Spinal cord (tissue), 9 donors: ENCODE measurements at regions not wholly inside any gene's neighbourhood (a gene's known extent, or its start where the extent isn't known, plus 50 kb on each side); places are given as distances from the start of the nearest gene placed in this dataset.

Experiments
- DNase-seq, 6 donors: peaks; one replicate each; pipeline versions ENCODE4 v3.0.0 to v3.0.0-alpha.2; 2013 to 2015; ENCODE audit warnings: low spot score in 6 of 6, low read depth in 4 of 6
- H3K27ac ChIP-seq: one replicate; pipeline ENCODE4 v1.5.1; 2013; ENCODE audit warnings: low read depth, low read length, control low read depth
- H3K27me3 ChIP-seq: one replicate; pipeline ENCODE4 v1.6.1; 2013; ENCODE audit warnings: low read length; ENCODE audit not compliant: control insufficient read depth, insufficient read depth
- H3K36me3 ChIP-seq: one replicate; pipeline ENCODE4 v1.6.1; 2013; ENCODE audit warnings: low read length; ENCODE audit not compliant: control insufficient read depth, insufficient read depth
- H3K4me1 ChIP-seq: one replicate; pipeline ENCODE4 v1.6.1; 2013; ENCODE audit warnings: low read length; ENCODE audit not compliant: control insufficient read depth, insufficient read depth
- H3K4me3 ChIP-seq: one replicate; pipeline ENCODE4 v1.5.1; 2013; ENCODE audit warnings: low read depth, low read length, control low read depth
- H3K9me3 ChIP-seq: one replicate; pipeline ENCODE4 v1.6.1; 2013; ENCODE audit warnings: low read length; ENCODE audit not compliant: control insufficient read depth, insufficient read depth
- WGBS: methylation state at CpG from one replicate; pipeline ENCODE4 v1.1.5; 2013; ENCODE audit warnings: missing lambda C conversion rate; ENCODE audit not compliant: insufficient coverage; 5-methylcytosine and 5-hydroxymethylcytosine counted together
- donor health status: healthy.

DNA sequence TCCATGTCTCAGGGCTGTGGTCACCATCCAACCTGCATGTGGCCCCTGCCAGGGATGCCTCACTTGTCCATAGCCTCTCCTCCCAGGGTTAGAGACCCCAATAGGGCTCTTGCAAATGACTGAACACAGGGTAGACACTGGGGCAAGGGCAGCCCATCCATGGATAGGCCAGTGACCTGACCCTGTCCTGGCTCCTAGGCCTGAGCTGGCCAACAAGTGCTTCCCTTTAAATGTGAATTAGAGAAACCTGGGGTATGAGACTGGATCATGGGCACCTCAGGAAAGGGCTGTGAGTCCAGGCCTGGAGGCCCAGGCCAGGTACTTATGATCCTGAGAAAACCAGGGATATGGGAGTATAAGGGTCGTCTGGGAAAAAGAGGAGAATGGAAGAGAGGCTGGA lies 64.5 kb downstream of the COPS8 start:
- 100% methylated on average over 1 of the region's 1 CpG for WGBS
- H3K9me3 ChIP-seq: peaks cover 11% of the 10 kb centered on the region
- no peaks in the 10 kb centered on the region for H3K27me3 ChIP-seq
- no peaks in the 10 kb centered on the region for H3K4me1 ChIP-seq
- no peak for DNase-seq
- no peak overlapping the region for H3K27ac ChIP-seq
- H3K4me3 ChIP-seq: no peak overlapping the region
- no peaks in the 10 kb centered on the region for H3K36me3 ChIP-seq

DNA sequence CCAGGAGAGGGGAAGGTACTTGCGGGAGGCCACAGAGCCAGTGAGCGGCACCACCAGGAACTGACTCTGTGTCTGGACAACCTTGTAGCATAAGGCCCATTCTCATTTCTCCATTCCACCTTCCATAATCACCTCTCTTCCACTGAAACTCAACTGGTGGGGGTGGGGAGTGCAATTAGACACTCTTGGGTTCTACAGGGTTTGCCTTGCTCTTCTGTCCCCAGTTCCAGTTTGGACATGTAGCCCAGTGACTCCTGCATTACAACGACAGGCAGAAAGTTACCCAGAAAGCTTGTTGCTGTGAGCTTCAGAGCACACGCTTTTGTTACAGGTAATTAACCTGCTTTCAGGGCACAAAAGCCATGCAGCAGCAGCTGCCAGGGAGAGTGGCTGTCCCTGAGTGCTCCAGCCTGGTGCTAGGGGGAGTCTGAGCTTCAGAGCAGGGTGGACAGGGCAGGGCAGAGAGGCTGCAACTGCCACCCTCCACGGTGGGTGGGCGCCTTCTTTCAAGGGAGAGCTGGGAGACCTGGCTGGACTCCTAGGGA lies 65.2 kb downstream of the COPS8 start:
- H3K9me3 ChIP-seq: peaks cover 11% of the 10 kb centered on the region
- H3K4me1 ChIP-seq: peaks cover 4% of the 10 kb centered on the region
- H3K36me3 ChIP-seq: no peaks in the 10 kb centered on the region
- 81% methylated on average over 4 of the region's 6 CpGs for WGBS
- no peaks in the 10 kb centered on the region for H3K27me3 ChIP-seq
- no peak overlapping the region for H3K27ac ChIP-seq
- H3K4me3 ChIP-seq: no peak overlapping the region
- no peak for DNase-seq

DNA sequence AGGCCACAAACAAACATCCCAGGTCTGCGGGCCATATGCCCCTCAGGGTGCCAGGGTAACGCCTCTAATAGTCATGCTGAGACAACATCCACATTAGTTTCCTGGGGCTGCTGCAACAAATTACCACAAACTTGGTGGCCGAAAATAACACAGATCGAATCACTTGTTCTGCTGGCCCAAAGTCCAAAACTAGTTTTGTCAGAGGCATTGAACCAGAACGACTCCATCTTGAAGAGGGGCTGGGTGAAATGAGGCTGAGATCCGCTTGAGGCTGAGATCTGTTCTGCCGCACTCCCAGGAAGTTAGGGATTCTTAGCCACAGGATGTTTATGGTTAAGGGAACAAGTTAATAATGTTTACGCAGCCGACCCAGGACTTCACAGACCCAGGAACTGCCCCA lies 66.7 kb downstream of the COPS8 start:
- Histone ChIP-seq H3K27me3 (no peaks in the 10 kb centered on the region), H3K36me3 (no peaks in the 10 kb centered on the region), H3K4me1 (peaks cover 18% of the 10 kb centered on the region), H3K4me3 (no peak overlapping the region), H3K27ac (no peak overlapping the region), H3K9me3 (peaks cover 6% of the 10 kb centered on the region)
- 75% methylated on average over 7 of the region's 9 CpGs for WGBS
- no peak for DNase-seq

DNA sequence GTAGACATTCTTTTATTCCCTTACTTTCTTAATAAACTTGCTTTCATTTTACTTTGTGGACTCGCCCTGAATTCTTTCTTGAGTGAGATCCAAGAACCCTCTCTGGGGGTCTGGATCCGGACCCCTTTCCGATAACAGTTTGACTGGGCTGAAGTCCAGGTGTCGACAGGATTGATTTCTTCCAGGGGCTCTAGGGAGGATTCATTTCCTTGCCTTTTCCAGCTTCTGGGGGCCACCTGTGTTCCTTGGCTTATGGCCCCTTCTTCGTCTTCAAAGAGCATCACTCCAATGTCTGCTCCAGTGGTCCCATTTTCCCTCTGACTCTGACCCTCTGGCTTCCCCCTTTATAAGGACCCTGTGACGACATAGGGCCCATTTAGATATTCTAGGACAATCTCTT lies 67.5 kb downstream of the COPS8 start:
- WGBS: 85% methylated on average over 6 of the region's 6 CpGs
- no peak overlapping the region for H3K4me3 ChIP-seq
- peaks cover 19% of the 10 kb centered on the region for H3K4me1 ChIP-seq
- H3K9me3 ChIP-seq: no peaks in the 10 kb centered on the region
- no peaks in the 10 kb centered on the region for H3K36me3 ChIP-seq
- H3K27ac ChIP-seq: no peak overlapping the region
- DNase-seq: no peak
- no peaks in the 10 kb centered on the region for H3K27me3 ChIP-seq

DNA sequence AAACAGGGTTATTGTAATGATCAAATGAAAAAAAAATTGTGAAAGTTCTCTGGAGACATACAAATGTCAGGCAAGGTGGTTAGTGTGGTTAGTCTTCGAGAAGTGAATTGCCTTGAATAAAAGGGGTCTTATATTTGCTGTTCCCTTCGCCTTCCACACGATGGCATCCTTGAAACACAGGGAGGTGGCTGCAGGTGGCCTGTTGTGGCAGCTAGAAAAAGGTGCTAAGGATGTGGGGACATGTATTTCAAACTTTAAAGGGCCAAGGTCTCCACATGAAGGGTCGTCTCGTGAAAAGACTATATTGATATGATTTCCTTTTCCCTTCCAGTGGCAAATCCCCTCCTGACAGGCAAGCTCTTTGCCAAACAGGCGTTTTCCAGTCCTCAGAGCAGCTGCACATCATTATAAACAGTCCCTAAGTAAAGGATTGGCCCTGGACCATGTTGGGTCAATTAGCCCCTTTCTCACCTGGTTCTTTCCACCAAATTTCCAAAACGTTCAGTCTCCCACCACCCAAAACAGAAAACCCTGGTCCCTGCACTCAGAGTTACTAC lies 68.5 kb downstream of the COPS8 start:
- Histone ChIP-seq H3K36me3 (no peaks in the 10 kb centered on the region), H3K9me3 (no peaks in the 10 kb centered on the region), H3K4me1 (peaks cover 19% of the 10 kb centered on the region), H3K27me3 (no peaks in the 10 kb centered on the region), H3K27ac (no peak overlapping the region), H3K4me3 (no peak overlapping the region)
- 32% methylated on average over 4 of the region's 7 CpGs for WGBS
- DNase-seq: peak in 2 of 6 donors; percentile 51 to 52

DNA sequence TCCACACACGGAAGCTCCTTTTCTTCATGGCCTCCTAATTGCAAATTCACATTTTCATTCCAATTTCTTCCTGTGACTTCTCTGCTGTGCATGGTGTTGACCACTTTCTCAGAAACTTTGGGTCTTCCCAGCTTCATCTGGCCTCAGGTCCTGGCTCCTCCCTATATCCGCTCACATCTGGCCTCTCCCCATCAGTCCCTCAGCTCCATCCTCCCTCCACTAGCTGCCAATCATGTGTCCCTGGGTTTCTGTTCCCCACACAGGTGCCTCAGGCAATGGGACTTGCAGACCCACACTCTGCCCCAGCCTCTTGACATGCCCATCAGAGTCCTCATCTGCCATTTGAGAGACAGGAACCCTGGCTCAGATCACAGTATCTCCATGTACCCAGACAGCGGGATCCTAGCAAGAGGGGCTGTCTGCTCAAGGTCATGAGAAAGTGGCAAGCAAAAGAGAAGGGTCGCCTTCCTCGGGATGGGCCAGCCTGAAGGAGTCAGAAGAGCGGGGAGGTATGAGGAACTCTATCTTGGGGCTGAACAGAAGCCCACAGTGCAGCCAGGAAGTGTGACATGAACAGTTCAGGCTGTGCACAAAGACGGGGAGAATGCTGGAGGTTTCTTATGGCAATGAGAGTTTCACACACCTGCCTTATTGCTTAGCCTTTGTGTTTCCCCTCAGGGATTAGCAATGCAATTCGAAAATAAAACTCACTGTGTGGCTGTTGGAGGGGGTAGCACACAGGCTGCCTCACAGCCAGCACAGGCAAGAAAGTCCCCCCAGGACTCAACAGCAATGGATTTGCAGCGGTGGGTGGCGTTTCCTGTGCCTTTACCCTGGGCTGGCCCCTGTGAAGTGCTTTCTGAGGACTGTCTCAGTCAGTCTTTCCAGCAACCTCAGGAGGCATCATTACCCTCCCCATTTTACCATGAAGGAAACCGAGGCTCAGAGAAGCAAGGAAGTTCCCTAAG lies 69.5 kb downstream of the COPS8 start:
- peak in 1 of 6 donors; percentile 10 for DNase-seq
- H3K9me3 ChIP-seq: no peaks in the 10 kb centered on the region
- H3K4me1 ChIP-seq: peaks cover 19% of the 10 kb centered on the region
- H3K4me3 ChIP-seq: no peak overlapping the region
- no peaks in the 10 kb centered on the region for H3K36me3 ChIP-seq
- no peaks in the 10 kb centered on the region for H3K27me3 ChIP-seq
- H3K27ac ChIP-seq: peak overlapping the region; percentile 65
- 65% methylated on average over 9 of the region's 11 CpGs for WGBS

DNA sequence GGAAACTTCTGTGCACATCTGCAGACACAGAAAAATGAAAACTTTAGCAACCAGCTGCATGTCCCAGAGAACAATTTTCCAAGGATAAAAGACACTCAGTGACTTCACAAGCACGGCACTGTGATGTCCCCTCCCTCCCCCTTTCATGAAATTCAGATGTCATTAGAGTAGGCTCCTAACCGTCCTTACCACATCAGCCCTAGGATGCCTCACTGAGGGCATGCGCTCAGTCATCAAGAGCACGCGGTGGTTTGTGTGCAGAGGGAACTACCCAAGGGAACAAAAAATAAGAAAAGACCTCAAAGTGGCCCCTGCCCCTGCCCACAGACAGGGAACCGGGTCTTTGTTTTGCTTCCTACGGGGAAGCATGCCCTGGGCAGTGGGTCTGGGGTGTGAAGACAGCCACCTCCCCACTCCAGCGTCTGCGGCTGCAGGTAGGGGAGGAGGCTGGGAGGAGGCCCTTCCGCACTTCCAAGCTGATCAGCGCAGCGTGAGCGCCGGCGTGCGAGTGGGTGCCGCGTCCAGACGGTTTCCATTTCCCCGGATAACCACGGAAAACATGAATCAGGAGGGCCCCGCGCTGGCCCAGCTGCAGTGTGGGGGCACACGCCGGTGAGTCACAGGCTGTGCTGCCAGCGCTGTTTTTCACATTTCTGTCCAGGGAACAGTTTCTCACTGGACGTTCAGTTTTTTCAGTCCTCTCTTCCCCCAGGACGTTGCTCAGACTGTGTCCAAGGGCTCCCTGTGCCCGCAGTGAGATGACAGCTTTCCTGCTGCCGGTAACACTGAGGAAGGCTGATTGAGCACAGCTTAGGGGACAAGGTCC lies 70.6 kb downstream of the COPS8 start:
- H3K27me3 ChIP-seq: no peaks in the 10 kb centered on the region
- peaks cover 19% of the 10 kb centered on the region for H3K4me1 ChIP-seq
- peak overlapping the region; percentile 65 for H3K27ac ChIP-seq
- no peaks in the 10 kb centered on the region for H3K36me3 ChIP-seq
- no peak overlapping the region for H3K4me3 ChIP-seq
- DNase-seq: peak in 1 of 6 donors; percentile 2
- no peaks in the 10 kb centered on the region for H3K9me3 ChIP-seq
- WGBS: 41% methylated on average over 26 of the region's 30 CpGs

DNA sequence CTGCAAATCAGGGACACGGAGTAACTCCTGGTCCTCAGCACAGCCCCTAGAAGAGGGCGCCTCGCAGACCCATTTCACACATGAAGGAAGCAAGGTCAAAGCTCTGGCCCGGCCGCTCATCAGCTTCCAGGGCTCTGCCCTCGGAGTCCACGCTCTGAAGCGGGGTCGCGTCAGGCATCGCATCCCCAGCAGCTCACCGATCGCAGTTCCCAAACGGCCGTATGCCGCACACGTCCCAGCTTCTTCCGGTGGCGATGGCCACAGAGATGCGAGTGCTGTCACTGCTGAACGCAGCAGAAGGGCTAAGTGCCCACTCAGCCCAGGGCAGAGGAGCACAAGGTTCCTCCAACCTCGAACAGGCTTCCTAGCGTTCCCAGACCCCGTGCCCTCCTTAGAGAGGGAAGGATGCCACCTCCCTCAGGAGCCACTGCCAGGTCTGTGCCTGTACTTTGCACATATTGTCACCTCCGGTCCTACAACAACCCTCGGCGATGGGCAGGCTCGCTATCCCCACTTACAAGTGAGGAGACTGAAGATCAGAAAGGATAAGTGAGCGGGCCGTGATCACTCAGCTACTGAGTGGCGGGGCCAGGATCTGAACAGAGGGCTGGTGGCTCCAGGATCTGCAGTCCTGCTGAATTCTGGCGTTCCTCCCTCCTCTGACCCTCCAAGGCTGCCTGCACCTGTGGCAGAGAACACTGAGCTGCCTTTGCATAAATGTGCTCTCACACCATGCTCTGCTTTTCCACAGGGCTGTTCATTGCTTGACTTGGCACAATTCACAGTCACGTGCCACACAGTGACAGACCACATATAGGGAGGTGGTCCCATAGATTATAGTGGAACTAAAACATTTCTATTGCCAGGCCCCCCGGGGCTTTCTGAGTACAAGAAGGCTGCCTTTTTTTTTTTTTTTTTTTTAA lies 71.4 kb downstream of the COPS8 start:
- Histone ChIP-seq H3K4me3 (no peak overlapping the region), H3K27me3 (no peaks in the 10 kb centered on the region), H3K9me3 (no peaks in the 10 kb centered on the region), H3K36me3 (no peaks in the 10 kb centered on the region), H3K27ac (peak overlapping the region; percentile 65), H3K4me1 (peaks cover 19% of the 10 kb centered on the region)
- peak in 4 of 6 donors; percentile 42 to 87 (median 64) for DNase-seq
- 69% methylated on average over 29 of the region's 34 CpGs for WGBS

DNA sequence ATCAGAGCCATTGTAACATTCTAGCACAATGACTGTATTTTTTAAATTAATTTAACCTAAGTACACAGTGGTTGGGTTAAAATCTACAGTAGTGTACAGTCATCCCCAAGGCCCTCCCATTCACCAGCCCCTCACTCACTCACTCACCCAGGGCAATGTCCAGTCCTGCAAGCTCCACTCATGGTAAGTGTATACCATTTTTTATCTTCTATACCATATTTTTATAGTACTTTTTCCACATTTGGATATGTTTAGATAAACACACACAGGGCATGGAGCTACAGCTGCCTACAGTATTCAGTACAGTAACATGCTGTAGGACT lies 72.1 kb downstream of the COPS8 start:
- no peak overlapping the region for H3K27ac ChIP-seq
- DNase-seq: no peak
- peaks cover 19% of the 10 kb centered on the region for H3K4me1 ChIP-seq
- H3K4me3 ChIP-seq: no peak overlapping the region
- no peaks in the 10 kb centered on the region for H3K27me3 ChIP-seq
- no peaks in the 10 kb centered on the region for H3K9me3 ChIP-seq
- no peaks in the 10 kb centered on the region for H3K36me3 ChIP-seq
